ENCODE measurements at regions not wholly inside any gene's neighbourhood (a gene's known extent, or its start where the extent isn't known, plus 50 kb on each side); places are given as distances from the start of the nearest gene placed in this dataset.

DNA sequence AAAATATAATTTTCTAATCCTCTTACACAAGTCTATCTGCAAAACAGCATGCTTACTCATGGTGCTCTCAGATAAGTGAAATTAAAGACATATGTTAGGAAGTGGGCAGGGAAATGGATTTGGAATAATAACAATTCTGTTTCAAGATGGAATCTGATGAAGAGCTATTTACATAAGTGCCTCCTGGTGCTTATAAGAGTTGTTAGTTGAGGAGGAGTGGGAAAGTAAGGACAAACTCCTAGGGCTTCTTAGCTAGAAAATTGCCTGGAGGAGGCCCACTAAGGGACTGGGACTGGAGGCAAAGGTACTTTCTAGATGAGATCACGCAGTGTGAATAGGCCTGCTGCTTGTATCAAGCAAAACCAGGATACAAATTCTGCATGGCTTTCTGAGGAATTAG lies 939.8 kb downstream of the GLUD2 start:
- intact Hi-C loops (cut with micrococcal nuclease; ENCODE audit: unreplicated experiment), result no loop called here
- H3K9me3 Mint-ChIP-seq (ENCODE audit: low read depth, unreplicated experiment), result peaks cover 7% of the 10 kb centered on the region
- no TSS peak for BruUV-seq (replicated peaks)

DNA sequence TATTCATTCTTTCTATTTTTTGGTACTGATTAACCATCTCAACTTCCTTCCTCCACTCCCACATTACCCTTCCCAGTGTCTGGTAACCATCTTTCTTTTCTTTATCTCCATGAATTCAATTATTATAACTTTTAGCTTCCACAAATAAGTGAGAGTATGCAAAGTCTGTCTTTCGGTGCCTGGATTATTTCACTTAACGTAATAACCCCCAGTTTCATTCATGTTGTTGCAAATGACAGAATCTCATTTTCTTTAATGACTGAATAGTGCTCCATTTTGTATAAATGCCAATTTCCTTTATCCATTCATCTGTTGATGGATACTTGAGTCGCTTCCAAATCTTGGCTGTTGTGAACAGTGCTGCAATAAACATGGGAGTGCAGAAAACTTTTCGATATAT lies 940.4 kb downstream of the GLUD2 start:
- DNase-seq, result no peak
- TF ChIP-seq, protein P1, sequence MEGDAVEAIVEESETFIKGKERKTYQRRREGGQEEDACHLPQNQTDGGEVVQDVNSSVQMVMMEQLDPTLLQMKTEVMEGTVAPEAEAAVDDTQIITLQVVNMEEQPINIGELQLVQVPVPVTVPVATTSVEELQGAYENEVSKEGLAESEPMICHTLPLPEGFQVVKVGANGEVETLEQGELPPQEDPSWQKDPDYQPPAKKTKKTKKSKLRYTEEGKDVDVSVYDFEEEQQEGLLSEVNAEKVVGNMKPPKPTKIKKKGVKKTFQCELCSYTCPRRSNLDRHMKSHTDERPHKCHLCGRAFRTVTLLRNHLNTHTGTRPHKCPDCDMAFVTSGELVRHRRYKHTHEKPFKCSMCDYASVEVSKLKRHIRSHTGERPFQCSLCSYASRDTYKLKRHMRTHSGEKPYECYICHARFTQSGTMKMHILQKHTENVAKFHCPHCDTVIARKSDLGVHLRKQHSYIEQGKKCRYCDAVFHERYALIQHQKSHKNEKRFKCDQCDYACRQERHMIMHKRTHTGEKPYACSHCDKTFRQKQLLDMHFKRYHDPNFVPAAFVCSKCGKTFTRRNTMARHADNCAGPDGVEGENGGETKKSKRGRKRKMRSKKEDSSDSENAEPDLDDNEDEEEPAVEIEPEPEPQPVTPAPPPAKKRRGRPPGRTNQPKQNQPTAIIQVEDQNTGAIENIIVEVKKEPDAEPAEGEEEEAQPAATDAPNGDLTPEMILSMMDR (IDR thresholded peaks at IDR 0.05; ENCODE audit: unreplicated experiment), result no peak
- H3K27me3 Mint-ChIP-seq (ENCODE audit: unreplicated experiment), result no peaks in the 10 kb centered on the region
- intact Hi-C loops (cut with micrococcal nuclease; ENCODE audit: unreplicated experiment), result no loop called here
- no peak overlapping the region for H3K27ac Mint-ChIP-seq (ENCODE audit: unreplicated experiment)
- H3K9me3 Mint-ChIP-seq (ENCODE audit: low read depth, unreplicated experiment), result peaks cover 7% of the 10 kb centered on the region
- H3K36me3 Mint-ChIP-seq (ENCODE audit: insufficient read depth, unreplicated experiment), result no peaks in the 10 kb centered on the region
- no peaks in the 10 kb centered on the region for H3K4me1 Mint-ChIP-seq (ENCODE audit: low read depth, unreplicated experiment)
- BruUV-seq (replicated peaks), result no TSS peak
- H3K4me3 Mint-ChIP-seq (ENCODE audit: low read depth, unreplicated experiment), result no peak overlapping the region
- CTCF ChIA-PET, result no interaction called here

More for the DNA sequence above, 939.8 kb downstream of the GLUD2 start:
- H3K27ac Mint-ChIP-seq (ENCODE audit: unreplicated experiment), result no peak overlapping the region
- H3K27me3 Mint-ChIP-seq (ENCODE audit: unreplicated experiment), result no peaks in the 10 kb centered on the region
- H3K36me3 Mint-ChIP-seq (ENCODE audit: insufficient read depth, unreplicated experiment), result no peaks in the 10 kb centered on the region
- CTCF ChIA-PET, result no interaction called here
- DNase-seq, result no peak
- TF ChIP-seq, protein P1 (IDR thresholded peaks at IDR 0.05; ENCODE audit: unreplicated experiment), result no peak
- H3K4me1 Mint-ChIP-seq (ENCODE audit: low read depth, unreplicated experiment), result no peaks in the 10 kb centered on the region
- H3K4me3 Mint-ChIP-seq (ENCODE audit: low read depth, unreplicated experiment), result no peak overlapping the region

DNA sequence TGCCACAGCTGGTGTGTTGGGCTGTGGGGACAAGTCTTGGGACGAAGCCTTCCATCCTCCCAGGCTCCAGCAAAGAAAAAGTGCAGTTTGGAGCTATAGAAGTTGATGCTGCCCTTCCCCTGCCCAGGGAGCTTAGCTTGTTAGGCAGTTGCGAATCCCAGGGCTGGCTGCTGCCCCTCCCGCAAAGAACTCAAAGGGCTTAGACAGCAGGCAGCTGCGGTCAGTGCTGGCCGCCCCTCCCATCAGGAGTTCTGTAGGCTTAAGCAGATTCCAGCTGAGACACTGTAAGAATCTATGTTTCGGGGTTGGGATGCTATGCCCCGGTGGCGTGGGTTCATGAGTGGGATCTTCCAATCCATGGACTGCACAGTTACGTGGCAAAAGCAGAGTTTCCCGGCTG lies 956.7 kb downstream of the GLUD2 start:
- Mint-ChIP-seq H3K27me3 (ENCODE audit: unreplicated experiment) (no peaks in the 10 kb centered on the region), H3K4me3 (ENCODE audit: low read depth, unreplicated experiment) (no peak overlapping the region), H3K4me1 (ENCODE audit: low read depth, unreplicated experiment) (no peaks in the 10 kb centered on the region), H3K9me3 (ENCODE audit: low read depth, unreplicated experiment) (peaks cover 2% of the 10 kb centered on the region), H3K36me3 (ENCODE audit: insufficient read depth, unreplicated experiment) (no peaks in the 10 kb centered on the region), H3K27ac (ENCODE audit: unreplicated experiment) (no peak overlapping the region)
- intact Hi-C loops (cut with micrococcal nuclease; ENCODE audit: unreplicated experiment), result no loop called here
- CTCF ChIA-PET, result no interaction called here
- BruUV-seq (replicated peaks), result no TSS peak
- TF ChIP-seq, protein P1 (IDR thresholded peaks at IDR 0.05; ENCODE audit: unreplicated experiment), result no peak
- DNase-seq, result no peak

DNA sequence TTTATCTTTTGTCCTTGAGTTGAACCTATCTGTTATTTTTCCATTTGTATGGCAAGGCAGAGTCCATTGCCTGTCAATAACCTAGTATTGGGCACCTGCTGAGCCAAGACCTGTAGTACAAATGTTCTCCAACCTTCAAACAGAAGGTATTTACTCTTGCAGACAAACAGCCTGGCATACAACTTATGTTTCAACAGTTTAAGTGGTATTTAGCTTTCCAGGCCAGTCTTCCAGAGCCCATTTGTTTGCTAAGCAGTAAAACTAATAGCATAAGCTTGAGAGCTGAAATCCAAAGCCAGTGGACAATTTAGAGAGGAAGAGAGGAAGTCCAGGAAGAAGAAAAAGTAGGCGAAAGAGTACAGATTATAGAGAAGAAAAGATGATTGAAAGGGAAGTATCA lies 979.3 kb downstream of the GLUD2 start:
- H3K4me3 Mint-ChIP-seq (ENCODE audit: low read depth, unreplicated experiment), result no peak overlapping the region
- TF ChIP-seq, protein P1 (IDR thresholded peaks at IDR 0.05; ENCODE audit: unreplicated experiment), result no peak
- H3K9me3 Mint-ChIP-seq (ENCODE audit: low read depth, unreplicated experiment), result no peaks in the 10 kb centered on the region
- no peaks in the 10 kb centered on the region for H3K4me1 Mint-ChIP-seq (ENCODE audit: low read depth, unreplicated experiment)
- no peaks in the 10 kb centered on the region for H3K27me3 Mint-ChIP-seq (ENCODE audit: unreplicated experiment)
- intact Hi-C loops (cut with micrococcal nuclease; ENCODE audit: unreplicated experiment), result no loop called here
- no TSS peak for BruUV-seq (replicated peaks)
- no peak for DNase-seq
- no peaks in the 10 kb centered on the region for H3K36me3 Mint-ChIP-seq (ENCODE audit: insufficient read depth, unreplicated experiment)
- no peak overlapping the region for H3K27ac Mint-ChIP-seq (ENCODE audit: unreplicated experiment)
- CTCF ChIA-PET, result no interaction called here
